Medulla oblongata (tissue), 1 donor: ENCODE measurements at regions not wholly inside any gene's neighbourhood (a gene's known extent, or its start where the extent isn't known, plus 50 kb on each side); places are given as distances from the start of the nearest gene placed in this dataset.

ENCODE experiments used
- DNase-seq: peaks from one replicate; pipeline ENCODE4 v3.0.0-alpha.2; 2015; ENCODE audit errors: extremely low spot score

DNA sequence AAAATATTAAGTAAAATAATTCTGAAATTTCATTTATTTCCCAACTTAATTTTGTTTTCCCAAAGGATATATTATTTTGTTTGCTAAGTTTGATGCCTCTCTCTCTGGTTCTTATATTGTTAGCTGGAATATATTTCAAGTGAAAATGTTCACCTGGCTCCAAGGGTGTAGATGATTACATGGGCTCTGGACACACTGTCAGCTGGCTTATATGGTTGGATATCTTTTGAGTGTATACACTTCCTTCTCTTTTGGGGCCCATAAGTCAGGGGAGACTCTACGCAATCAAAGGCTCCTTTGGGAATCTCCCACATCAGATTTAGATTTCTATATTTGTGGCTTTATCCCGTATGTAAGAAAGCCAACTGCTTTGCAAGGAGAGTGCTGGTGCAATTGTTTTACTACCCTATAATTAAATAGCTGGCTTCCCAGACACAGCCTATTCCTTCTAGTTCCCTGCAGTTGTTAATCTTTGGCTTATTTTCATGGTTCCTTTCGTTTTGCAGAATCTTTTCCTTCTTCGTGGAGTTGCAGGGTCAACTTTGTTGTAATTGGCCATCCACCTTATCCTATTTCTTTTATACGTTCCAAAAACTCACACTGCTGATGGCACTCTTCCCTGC is 225.7 kb downstream of the DPH6 start:
- DNase-seq: no peak

DNA sequence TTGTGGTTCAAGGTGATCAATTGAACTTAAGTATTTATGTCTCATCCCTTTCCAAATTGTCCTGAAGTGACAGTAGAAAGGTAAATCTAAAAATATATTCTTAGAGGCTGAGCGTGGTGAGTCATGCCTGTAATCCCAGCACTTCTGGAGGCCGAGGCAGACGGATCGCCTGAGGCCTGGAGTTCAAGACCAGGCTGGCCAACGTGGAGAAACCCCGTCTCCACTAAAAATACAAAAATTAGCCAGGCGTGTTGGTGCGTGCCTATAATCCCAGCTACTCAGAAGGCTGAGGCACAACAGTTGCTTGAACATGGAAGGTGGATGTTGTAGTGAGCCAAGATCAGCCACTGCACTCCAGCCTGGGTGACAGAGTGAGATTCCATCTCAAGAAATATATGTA is 226.6 kb downstream of the DPH6 start:
- no peak for DNase-seq

GRCh38 chr15:35317217-35317616 is 228.7 kb downstream of the DPH6 start:
- no peak for DNase-seq

- DNase-seq: no peak
These were observed 227.2 kb upstream of the NANOGP8 start for GRCh38 chr15:35312344-35312743.

GRCh38 chr15:35311615-35312014 is 226.5 kb upstream of the NANOGP8 start:
- no peak for DNase-seq

- no peak for DNase-seq
These were observed 224.8 kb upstream of the NANOGP8 start for GRCh38 chr15:35309886-35310285.

- DNase-seq: peak; percentile 16
These were observed 223.7 kb upstream of the NANOGP8 start for GRCh38 chr15:35308802-35309201.

GRCh38 chr15:35307676-35308075 is 222.6 kb upstream of the NANOGP8 start:
- DNase-seq: no peak

- no peak for DNase-seq
These were observed 221.9 kb upstream of the NANOGP8 start for GRCh38 chr15:35307026-35307425.

GRCh38 chr15:35306361-35306981 is 221.4 kb upstream of the NANOGP8 start:
- DNase-seq: peak; percentile 46

GRCh38 chr15:35305946-35306345 is 220.9 kb upstream of the NANOGP8 start:
- no peak for DNase-seq

DNA sequence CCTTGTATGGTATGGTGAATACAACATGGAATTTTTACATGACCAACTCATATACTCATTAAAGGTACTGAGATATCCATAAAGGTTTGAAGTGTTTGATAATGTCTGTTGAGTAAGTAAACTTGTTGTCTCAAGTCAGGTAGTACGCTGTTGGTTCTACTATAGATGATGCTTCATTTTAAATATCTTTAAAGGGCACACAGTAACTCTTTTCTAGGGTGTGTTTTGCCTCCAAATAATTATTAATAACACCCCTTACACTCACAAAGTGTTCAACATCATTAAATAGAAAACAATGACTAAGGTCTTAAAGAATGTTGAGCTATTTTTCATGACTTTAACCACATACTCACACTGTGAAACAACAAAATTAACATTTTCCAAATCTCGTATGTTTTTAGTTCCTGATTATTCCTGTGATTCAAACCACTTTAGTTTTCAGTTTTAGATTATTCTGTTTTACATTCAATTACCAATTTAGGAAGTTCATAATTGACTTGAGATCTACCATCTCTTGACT is 220.0 kb upstream of the NANOGP8 start:
- no peak for DNase-seq

DNA sequence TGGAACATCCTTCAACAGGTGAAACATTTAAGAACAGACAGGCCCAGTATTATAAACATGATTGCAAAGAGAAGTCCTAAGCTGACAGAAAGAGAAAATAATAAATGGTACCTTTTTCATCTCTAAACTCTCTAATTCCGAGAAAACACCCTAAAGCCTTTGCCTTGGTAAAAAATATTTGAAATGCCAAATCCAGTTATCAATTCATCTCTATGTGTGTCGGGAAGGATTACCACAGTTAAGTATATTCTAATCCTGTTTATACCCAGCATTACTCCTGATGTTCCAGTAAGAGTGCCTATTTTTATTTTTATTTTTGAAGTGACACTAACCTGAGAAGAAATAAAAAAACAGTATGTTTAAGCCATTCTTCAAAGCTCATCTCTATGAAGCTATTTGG is 219.3 kb upstream of the NANOGP8 start:
- DNase-seq: no peak

DNA sequence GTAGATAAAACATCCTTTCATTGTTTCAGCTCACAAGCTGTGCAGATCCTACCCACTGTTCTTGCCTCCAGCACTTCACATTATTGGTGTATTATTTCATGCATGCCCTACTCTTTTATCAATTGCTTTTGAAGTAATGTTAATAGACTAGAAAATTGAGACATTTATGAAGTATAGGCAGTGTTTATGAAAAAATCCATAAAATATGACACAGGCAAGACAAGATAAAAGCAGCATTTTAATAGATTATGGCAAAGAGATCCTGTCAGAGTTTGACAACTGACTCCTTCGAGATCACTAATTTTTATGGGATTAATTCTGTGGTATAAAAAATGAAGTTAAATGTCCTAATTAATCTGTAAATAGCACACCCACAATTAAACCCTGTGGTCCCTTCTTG is 217.2 kb upstream of the NANOGP8 start:
- DNase-seq: no peak

- DNase-seq: no peak
These were observed 216.0 kb upstream of the NANOGP8 start for GRCh38 chr15:35301088-35301487.

DNA sequence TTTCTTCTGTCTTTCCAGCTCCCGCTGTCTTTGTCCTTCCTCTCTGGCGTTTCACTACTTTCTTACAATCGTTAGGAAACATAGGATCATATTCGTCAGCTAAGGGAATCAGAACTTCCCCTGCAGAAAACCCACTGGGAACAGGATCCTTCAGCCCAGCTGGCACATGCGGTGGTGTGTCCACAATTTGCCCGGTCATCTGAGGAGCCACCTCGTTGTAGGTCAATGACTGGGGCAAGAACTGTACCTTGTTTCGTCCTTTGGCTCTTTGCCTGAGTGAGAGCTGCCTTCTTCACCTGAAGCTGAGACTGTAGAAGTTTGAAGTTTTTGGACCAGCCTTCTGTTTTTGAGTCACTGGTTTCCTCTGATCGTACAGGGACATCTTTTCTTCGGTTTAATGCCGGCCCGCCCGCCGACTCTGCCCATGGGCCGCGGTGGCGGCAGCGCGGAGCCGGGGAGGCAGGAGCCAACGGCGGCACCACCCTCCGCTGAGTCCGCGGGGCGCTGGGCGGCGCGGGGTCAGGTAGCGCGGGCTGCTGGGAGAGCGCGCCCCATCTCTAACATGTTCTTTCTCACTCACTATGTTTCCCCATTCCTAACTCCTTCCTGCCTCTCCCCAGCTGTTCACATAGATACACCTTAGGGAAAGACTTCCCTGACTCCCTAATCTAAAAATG is 214.1 kb upstream of the NANOGP8 start:
- DNase-seq: no peak

- no peak for DNase-seq
These were observed 213.4 kb upstream of the NANOGP8 start for GRCh38 chr15:35298509-35298908.

GRCh38 chr15:35293353-35294130 is 208.4 kb upstream of the NANOGP8 start:
- DNase-seq: no peak

DNA sequence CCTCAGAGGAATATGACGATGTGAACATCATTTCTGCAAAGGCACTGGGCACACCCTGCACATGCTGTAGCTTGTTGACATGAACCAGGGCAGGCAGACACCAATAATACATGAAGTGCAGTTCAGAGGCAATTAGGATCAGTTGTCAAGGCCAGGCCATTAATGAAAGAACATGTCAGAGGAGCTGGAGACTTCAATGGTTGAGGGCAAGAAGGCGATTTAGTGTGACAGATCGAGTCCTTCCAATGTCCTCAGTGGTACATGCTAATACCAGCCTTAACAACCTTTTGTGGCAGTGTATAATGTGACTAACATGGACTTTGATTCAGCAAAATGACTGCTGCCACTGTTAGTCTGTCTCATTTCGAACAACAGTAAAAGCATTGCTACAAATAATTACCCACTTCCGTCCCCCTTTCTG is 205.2 kb upstream of the NANOGP8 start:
- DNase-seq: no peak

- DNase-seq: peak; percentile 48
These were observed 204.0 kb upstream of the NANOGP8 start for GRCh38 chr15:35289024-35289617.

GRCh38 chr15:35288580-35288979 is 203.5 kb upstream of the NANOGP8 start:
- DNase-seq: no peak

- no peak for DNase-seq
These were observed 201.6 kb upstream of the NANOGP8 start for GRCh38 chr15:35286721-35287120.
